HepG2 (cell line): ENCODE measurements at regions not wholly inside any gene's neighbourhood (a gene's known extent, or its start where the extent isn't known, plus 50 kb on each side); places are given as distances from the start of the nearest gene placed in this dataset.

Source experiments
- ETV6 ChIP-seq: sonication (generic); formaldehyde crosslinking; conservative IDR thresholded peaks from 2 replicates; pipeline ENCODE4 v1.4.0; 2020; ENCODE audit warnings: missing genetic modification reagents
- FOXA1 ChIP-seq, 2 experiments: fragments of 450-650 bp in 1 of 2; sonication (generic) in 1 of 2; formaldehyde crosslinking in 1 of 2; IDR thresholded peaks; 2 replicates each; pipeline versions ENCODE4 v1.4.0 to v1.6.1; 2016 to 2020; ENCODE audit warnings: missing genetic modification reagents in 1 of 2
- GRHL1 ChIP-seq: sonication (generic); formaldehyde crosslinking; conservative IDR thresholded peaks from 2 replicates; pipeline ENCODE4 v1.8.0; 2022; ENCODE audit warnings: missing genetic modification reagents
- GTF2F1 ChIP-seq: fragments of 150-350 bp; IDR thresholded peaks from 2 replicates; pipeline ENCODE4 v1.6.1; 2014; ENCODE audit warnings: low read length
- HDAC1 ChIP-seq: sonication (generic); formaldehyde crosslinking; IDR thresholded peaks from 2 replicates; pipeline ENCODE4 v1.5.1; 2020; ENCODE audit warnings: mild to moderate bottlenecking, missing genetic modification reagents
- HNF4A ChIP-seq: sonication (generic); formaldehyde crosslinking; IDR thresholded peaks from 2 replicates; pipeline ENCODE4 v1.4.0; 2020; ENCODE audit warnings: missing genetic modification reagents
- KLF12 ChIP-seq: sonication (generic); formaldehyde crosslinking; IDR thresholded peaks from 2 replicates; pipeline ENCODE4 v1.4.0; 2020; ENCODE audit warnings: missing genetic modification reagents, borderline replicate concordance
- MAFK ChIP-seq, 2 experiments: IDR thresholded peaks in 1 of 2; conservative IDR thresholded peaks in 1 of 2; 2 replicates each; pipeline ENCODE4 v1.6.1; 2011; ENCODE audit warnings: improper control_type of control experiment in 2 of 2, low read length in 2 of 2
- MAZ ChIP-seq, 2 experiments: sonication (generic) in 1 of 2; formaldehyde crosslinking in 1 of 2; IDR thresholded peaks; 2 replicates each; pipeline versions ENCODE4 v1.5.0 to v1.6.1; 2012 to 2020; ENCODE audit warnings: low read depth in 2 of 2, mild to moderate bottlenecking in 2 of 2, borderline replicate concordance in 1 of 2, improper control_type of control experiment in 1 of 2, low read length in 1 of 2, missing genetic modification reagents in 1 of 2, moderate library complexity in 1 of 2
- NR2F1 ChIP-seq, 2 experiments: fragments of 450-650 bp in 1 of 2; formaldehyde crosslinking in 1 of 2; IDR thresholded peaks; 2 replicates each; pipeline versions ENCODE4 v1.5.0 to v1.6.1; 2016 to 2020; ENCODE audit warnings: mild to moderate bottlenecking in 1 of 2, missing compliant biosample characterization in 1 of 2, missing genetic modification reagents in 1 of 2, moderate library complexity in 1 of 2
- RCOR2 ChIP-seq: IDR thresholded peaks from 2 replicates; pipeline ENCODE4 v1.6.1; 2016; ENCODE audit warnings: missing biosample characterization, missing genetic modification reagents
- RFX5 ChIP-seq: IDR thresholded peaks from 2 replicates; pipeline ENCODE4 v1.6.1; 2011; ENCODE audit warnings: low read depth, low read length, improper control_type of control experiment
- RXRA ChIP-seq: sonication (generic); formaldehyde crosslinking; IDR thresholded peaks from 2 replicates; pipeline ENCODE4 v1.5.1; 2020; ENCODE audit warnings: missing genetic modification reagents
- RXRB ChIP-seq: IDR thresholded peaks from 2 replicates; pipeline ENCODE4 v1.6.1; 2016; ENCODE audit warnings: borderline replicate concordance, missing genetic modification reagents, missing compliant biosample characterization
- SIN3B ChIP-seq: fragments of 150-350 bp; IDR thresholded peaks from 2 replicates; pipeline ENCODE4 v1.6.1; 2014; ENCODE audit warnings: low read length
- SNAI1 ChIP-seq: sonication (generic); formaldehyde crosslinking; IDR thresholded peaks from 2 replicates; pipeline ENCODE4 v1.5.0; 2020; ENCODE audit warnings: mild to moderate bottlenecking, missing genetic modification reagents, borderline replicate concordance
- SOX13 ChIP-seq, 3 experiments: fragments of 450-650 bp in 1 of 3; sonication (generic) in 1 of 3; formaldehyde crosslinking in 1 of 3; IDR thresholded peaks in 2 of 3; conservative IDR thresholded peaks in 1 of 3; 2 replicates each; pipeline versions ENCODE4 v1.5.0 to v1.6.1; 2016 to 2020; ENCODE audit warnings: antibody characterized with exemption in 1 of 3, mild to moderate bottlenecking in 1 of 3, missing compliant biosample characterization in 1 of 3, missing genetic modification reagents in 1 of 3, moderate library complexity in 1 of 3
- SOX6 ChIP-seq, 2 experiments: fragments of 450-650 bp in 1 of 2; sonication (generic) in 1 of 2; formaldehyde crosslinking in 1 of 2; IDR thresholded peaks; 2 replicates each; pipeline versions ENCODE4 v1.4.0 to v1.6.1; 2017 to 2020; ENCODE audit warnings: antibody characterized with exemption in 1 of 2, mild to moderate bottlenecking in 1 of 2, missing genetic modification reagents in 1 of 2
- SSRP1 ChIP-seq: IDR thresholded peaks from 2 replicates; pipeline ENCODE4 v1.6.1; 2016; ENCODE audit warnings: control low read depth
- STAT5B ChIP-seq: sonication (generic); formaldehyde crosslinking; IDR thresholded peaks from 2 replicates; pipeline ENCODE4 v1.4.0; 2020; ENCODE audit warnings: missing genetic modification reagents
- ZNF121 ChIP-seq: sonication (generic); formaldehyde crosslinking; IDR thresholded peaks from 2 replicates; pipeline ENCODE4 v1.5.0; 2020; ENCODE audit warnings: mild to moderate bottlenecking, missing genetic modification reagents
- ZNF296 ChIP-seq: sonication (generic); formaldehyde crosslinking; conservative IDR thresholded peaks from 2 replicates; pipeline ENCODE4 v1.5.0; 2020; ENCODE audit warnings: mild to moderate bottlenecking, missing genetic modification reagents
- ZNF547 ChIP-seq: sonication (generic); formaldehyde crosslinking; IDR thresholded peaks from 2 replicates; pipeline ENCODE4 v1.5.1; 2020; ENCODE audit warnings: mild to moderate bottlenecking, missing genetic modification reagents
- ZNF703 ChIP-seq: sonication (generic); formaldehyde crosslinking; IDR thresholded peaks from 2 replicates; pipeline ENCODE4 v1.5.1; 2020; ENCODE audit warnings: missing genetic modification reagents, mild to moderate bottlenecking, moderate library complexity, borderline replicate concordance
- ZSCAN9 ChIP-seq: IDR thresholded peaks from 2 replicates; pipeline ENCODE4 v1.6.1; 2016; ENCODE audit warnings: borderline replicate concordance
- TF ChIP-seq, protein P1 (sequence below): sonication (generic); formaldehyde crosslinking; IDR thresholded peaks from 2 replicates; pipeline ENCODE4 v1.5.1; 2020; ENCODE audit warnings: missing genetic modification reagents, mild to moderate bottlenecking, borderline replicate concordance

- TF ChIP-seq MAZ (IDR thresholded peaks at IDR 0.05; ENCODE audit: borderline replicate concordance, low read depth, low read length) (no peak), MAZ (CRISPR knock-in tag; IDR thresholded peaks at IDR 0.05; ENCODE audit: low read depth) (no peak), HNF4A (CRISPR knock-in tag) (peak; percentile 81), GRHL1 (no peak), GTF2F1 (no peak), SOX6 (IDR thresholded peaks at IDR 0.05) (no peak), SOX6 (CRISPR knock-in tag; IDR thresholded peaks at IDR 0.05) (peak; percentile 54), ZNF296 (CRISPR knock-in tag) (no peak), HDAC1 (CRISPR knock-in tag) (peak; percentile 63; the same call in 1 of the 2 replicates), MAFK (conservative IDR thresholded peaks at IDR 0.05 in 1 of 2, IDR thresholded peaks at IDR 0.05 in 1 of 2; ENCODE audit: low read length in 2 of 2) (no peak), ZNF703 (no peak), SSRP1 (CRISPR knock-in tag) (no peak), SNAI1 (no peak), ZNF547 (CRISPR knock-in tag) (no peak), RCOR2 (CRISPR knock-in tag) (peak; percentile 41; the same call in 1 of the 2 replicates), ZNF121 (CRISPR knock-in tag) (no peak), ETV6 (CRISPR knock-in tag) (no peak), SIN3B (no peak), RXRB (peak; percentile 55; the same call in 1 of the 2 replicates), SOX13 (IDR thresholded peaks at IDR 0.05) (no peak), SOX13 (CRISPR knock-in tag; conservative IDR thresholded peaks at IDR 0.05 in 1 of 2, IDR thresholded peaks at IDR 0.05 in 1 of 2) (peak in 1 of 2 experiments; percentile 49; a peak in 1 of 4 replicates), NR2F1 (CRISPR knock-in tag; IDR thresholded peaks at IDR 0.05) (0 out of 4 replicates have a peak, but pooled peaks of 1 of the 2 experiments have one; percentile 35), ZSCAN9 (CRISPR knock-in tag) (0 out of 2 replicates have a peak, but pooled peaks have one; percentile 33), KLF12 (CRISPR knock-in tag) (0 out of 2 replicates have a peak, but pooled peaks have one; percentile 53), RXRA (CRISPR knock-in tag) (peak; percentile 33; the same call in 1 of the 2 replicates), FOXA1 (IDR thresholded peaks at IDR 0.05) (no peak), FOXA1 (CRISPR knock-in tag; IDR thresholded peaks at IDR 0.05) (no peak), STAT5B (no peak), RFX5 (no peak)
- TF ChIP-seq, protein P1, sequence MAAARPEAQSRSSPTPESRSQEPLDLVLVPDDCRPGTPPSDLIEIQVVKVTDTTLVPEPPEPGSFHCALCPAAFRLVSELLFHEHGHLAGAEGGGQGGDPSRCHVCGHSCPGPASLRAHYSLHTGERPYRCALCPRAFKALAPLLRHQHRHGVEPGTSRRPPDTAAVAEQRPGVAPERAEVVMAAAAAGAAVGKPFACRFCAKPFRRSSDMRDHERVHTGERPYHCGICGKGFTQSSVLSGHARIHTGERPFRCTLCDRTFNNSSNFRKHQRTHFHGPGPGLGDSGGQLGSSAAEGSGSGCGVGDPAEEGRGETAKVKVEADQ, result no peak
Measured at GRCh38 chr14:100406505-100407131, 83.5 kb downstream of the SLC25A47 start (continued).
